RKO (cell line): ENCODE measurements at regions not wholly inside any gene's neighbourhood (a gene's known extent, or its start where the extent isn't known, plus 50 kb on each side); places are given as distances from the start of the nearest gene placed in this dataset.
A peak's percentile ranks its signal among the peaks of the same experiment; 100 is the strongest.
"Not testable (repeated sequence)": the region's sequence is repeated elsewhere in the genome, so short reads cannot be mapped to it uniquely, and the experiment has no call there.

ENCODE experiments used
- DNase-seq: peaks from one replicate; pipeline ENCODE4 v3.0.0-alpha.2; 2016; ENCODE audit warnings: low spot score

GRCh38 chr12:97800561-97800960 lies 338.0 kb downstream of the RMST start:
- no peak for DNase-seq

GRCh38 chr12:97801471-97802059 lies 339.0 kb downstream of the RMST start:
- no peak for DNase-seq

GRCh38 chr12:97805146-97805545 lies 342.5 kb downstream of the RMST start:
- no peak for DNase-seq

- peak; percentile 3 for DNase-seq
Observed at GRCh38 chr12:97813301-97813700, 350.7 kb downstream of the RMST start.

- DNase-seq: no peak
Observed at GRCh38 chr12:97821806-97822205, 359.2 kb downstream of the RMST start.

- no peak for DNase-seq
Observed at GRCh38 chr12:97835541-97835940, 372.9 kb downstream of the RMST start.

GRCh38 chr12:97837401-97837800 lies 374.8 kb downstream of the RMST start:
- DNase-seq: peak; percentile 59

GRCh38 chr12:97848051-97848450 lies 385.4 kb downstream of the RMST start:
- DNase-seq: no peak

GRCh38 chr12:97854477-97854876 lies 391.9 kb downstream of the RMST start:
- DNase-seq: peak; percentile 22

GRCh38 chr12:97862072-97862471 lies 399.5 kb downstream of the RMST start:
- no peak for DNase-seq

- DNase-seq: no peak
Observed at GRCh38 chr12:97875064-97875463, 412.5 kb downstream of the RMST start.

GRCh38 chr12:97876780-97877179 lies 414.2 kb downstream of the RMST start:
- no peak for DNase-seq

- DNase-seq: no peak
Observed at GRCh38 chr12:97877404-97877803, 414.8 kb downstream of the RMST start.

GRCh38 chr12:97886511-97887176 lies 424.0 kb downstream of the RMST start:
- no peak for DNase-seq

GRCh38 chr12:97897881-97898280 lies 435.3 kb downstream of the RMST start:
- not testable (repeated sequence) for DNase-seq

GRCh38 chr12:97899529-97899928 lies 436.9 kb downstream of the RMST start:
- DNase-seq: no peak

GRCh38 chr12:97899956-97900355 lies 437.4 kb downstream of the RMST start:
- DNase-seq: no peak

- no peak for DNase-seq
Observed at GRCh38 chr12:97903356-97903755, 440.8 kb downstream of the RMST start.

- no peak for DNase-seq
Observed at GRCh38 chr12:97907504-97907903, 444.9 kb downstream of the RMST start.

- DNase-seq: no peak
Observed at GRCh38 chr12:97910559-97910958, 448.0 kb downstream of the RMST start.

- DNase-seq: no peak
Observed at GRCh38 chr12:97912943-97913342, 450.3 kb downstream of the RMST start.

GRCh38 chr12:97921979-97922722 lies 459.5 kb downstream of the RMST start:
- DNase-seq: peak; percentile 22

GRCh38 chr12:97923546-97923945 lies 460.9 kb downstream of the RMST start:
- no peak for DNase-seq
